HG03460 (cell line): ENCODE measurements at regions not wholly inside any gene's neighbourhood (a gene's known extent, or its start where the extent isn't known, plus 50 kb on each side); places are given as distances from the start of the nearest gene placed in this dataset.

Source experiments
- ATAC-seq: cut with Tn5 transposase; IDR thresholded peaks from one replicate; pipeline ENCODE4 v1.9.1; 2021; ENCODE audit not compliant: unreplicated experiment

DNA sequence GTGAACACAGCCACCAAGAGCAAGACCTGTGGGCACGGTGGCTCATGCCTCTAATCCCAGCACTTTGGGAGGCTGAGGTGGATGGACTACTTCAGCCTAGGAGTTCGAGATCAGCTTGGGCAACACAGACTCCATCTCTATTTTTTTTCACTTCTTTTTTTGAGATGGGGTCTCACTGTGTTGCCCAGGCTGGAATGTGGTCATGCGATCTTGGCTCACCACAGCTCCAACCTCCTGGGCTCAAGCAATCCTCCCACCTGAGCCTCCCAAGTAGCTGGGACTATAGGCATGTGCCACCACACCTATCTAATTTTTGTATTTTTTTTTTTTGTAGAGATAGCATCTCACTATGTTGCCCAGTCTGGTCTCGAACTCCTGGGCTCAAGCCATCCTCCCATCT is 54.4 kb upstream of the SPRED2 start:
- no peak for ATAC-seq

DNA sequence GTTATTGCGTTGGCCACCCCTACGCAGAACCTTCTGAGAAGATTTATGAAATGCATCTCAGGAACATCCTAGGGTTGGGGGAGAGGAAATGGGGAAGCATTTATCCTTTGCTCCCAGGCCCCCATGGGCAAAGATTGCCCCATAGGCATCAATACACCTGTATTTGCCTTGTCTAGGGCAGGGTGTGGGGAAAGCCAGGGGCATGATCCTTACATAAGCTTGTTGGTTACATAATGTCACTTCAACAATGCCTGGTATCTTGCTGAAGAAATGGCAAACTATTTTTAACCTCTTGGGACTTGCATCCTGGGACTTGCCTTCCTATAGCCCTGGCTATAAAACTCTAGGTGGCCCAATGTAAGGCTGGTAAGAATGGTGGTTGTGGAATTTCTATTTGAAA is 53.9 kb upstream of the SPRED2 start:
- ATAC-seq = no peak

DNA sequence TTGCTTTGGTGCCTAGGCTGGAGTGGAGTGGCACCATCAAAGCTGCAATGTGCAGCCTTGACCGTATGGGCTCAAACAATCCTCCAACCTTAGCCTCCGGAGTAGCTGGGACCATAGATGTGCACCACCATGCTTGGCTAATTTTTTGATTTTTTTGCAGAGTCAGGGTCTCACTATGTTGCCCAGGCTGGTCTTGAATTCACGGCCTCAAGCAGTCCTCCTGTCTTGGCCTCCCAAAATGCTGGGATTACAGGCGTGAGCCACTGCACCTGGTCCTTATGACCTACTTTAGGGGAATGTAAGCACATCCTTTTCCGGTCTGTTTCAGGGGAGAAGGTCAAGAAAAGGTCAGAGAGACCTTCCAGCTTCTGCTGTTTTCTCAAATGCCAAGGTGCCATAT is 53.4 kb upstream of the SPRED2 start:
- no peak for ATAC-seq

DNA sequence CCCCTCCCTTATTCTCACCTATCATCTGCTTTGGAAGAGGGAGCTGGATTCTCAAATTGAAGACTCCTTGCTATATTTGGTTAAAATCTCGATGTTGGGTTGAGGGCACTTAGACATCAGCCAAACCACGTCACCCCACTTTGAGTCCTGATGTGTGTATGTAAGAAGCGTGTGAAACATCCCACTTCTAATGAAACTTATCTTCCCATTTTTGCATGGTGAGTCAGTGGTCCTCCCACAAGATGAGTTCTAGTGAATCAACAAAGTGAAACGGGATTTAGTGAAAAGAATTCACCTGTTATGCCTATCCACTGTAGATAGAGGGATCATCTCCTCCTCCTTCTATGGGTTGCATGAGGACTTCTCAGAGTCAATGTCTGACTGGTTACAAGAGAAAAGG is 51.4 kb upstream of the SPRED2 start:
- no peak for ATAC-seq

DNA sequence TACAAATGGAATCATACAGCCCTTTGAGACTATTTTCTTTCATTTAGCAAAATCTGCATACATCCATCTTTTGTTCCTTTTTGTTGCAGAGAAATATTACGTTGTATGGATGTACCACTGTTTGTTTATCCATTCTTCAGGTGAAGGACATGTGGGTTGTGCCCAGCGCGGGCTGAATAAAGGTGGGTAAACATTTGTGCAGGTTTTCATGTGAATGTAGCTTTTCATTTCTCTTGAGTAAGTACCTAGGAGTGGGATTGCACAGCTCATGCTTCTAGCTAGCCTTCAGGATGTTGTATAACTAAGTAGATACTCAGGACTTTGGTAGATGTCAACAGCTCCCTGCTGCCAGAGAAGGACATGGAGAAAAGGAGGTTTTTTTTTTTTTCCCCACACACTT is 50.6 kb upstream of the SPRED2 start:
- no peak for ATAC-seq
